Superior temporal gyrus (tissue), 1 donor: ENCODE measurements at regions not wholly inside any gene's neighbourhood (a gene's known extent, or its start where the extent isn't known, plus 50 kb on each side); places are given as distances from the start of the nearest gene placed in this dataset.
"Not testable (repeated sequence)": the region's sequence is repeated elsewhere in the genome, so short reads cannot be mapped to it uniquely, and the experiment has no call there.

Experiments
- DNase-seq: peaks from one replicate; pipeline ENCODE4 v3.0.0-alpha.2; 2016; ENCODE audit errors: extremely low spot score

GRCh38 chr2:144643537-144644336 is 123.8 kb upstream of the ZEB2 start:
- no peak for DNase-seq

DNA sequence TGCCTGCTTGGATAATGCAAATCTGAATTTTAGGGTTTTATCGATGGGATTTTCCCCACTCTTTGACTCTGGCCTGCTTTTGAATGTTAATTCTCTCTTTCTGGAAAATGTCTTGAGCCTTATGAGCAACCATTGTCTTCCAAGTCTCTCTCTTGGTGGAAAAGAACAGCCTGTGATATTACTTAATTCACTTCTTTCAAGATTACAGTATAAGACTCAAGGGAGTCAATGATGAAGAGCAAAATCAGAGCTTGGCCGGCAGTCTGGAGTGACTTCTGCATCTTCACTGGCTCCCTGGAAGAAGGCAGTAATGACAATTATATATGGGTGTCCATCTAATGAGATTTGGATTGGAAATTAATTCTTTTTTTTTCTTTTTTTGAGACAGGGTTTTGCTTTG is 122.9 kb upstream of the ZEB2 start:
- no peak for DNase-seq

DNA sequence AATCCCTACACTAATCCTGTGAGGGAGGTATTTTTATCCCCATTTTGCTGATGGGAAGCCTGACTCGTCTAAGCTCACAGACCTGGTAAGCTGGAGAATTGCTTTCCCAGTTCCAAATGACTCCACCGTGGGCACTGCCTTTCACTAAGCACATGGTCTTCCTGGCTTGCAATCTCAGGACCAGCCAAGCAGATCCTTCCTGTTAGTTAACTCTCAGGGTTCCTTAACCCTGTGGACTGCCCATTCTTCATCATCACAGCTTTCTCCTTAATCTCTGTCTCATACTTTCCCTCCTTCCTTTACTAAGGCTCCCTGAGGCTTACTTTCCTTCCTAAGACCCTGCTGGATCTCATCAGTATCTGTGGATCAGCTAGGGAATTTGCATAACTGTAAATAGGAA is 122.2 kb upstream of the ZEB2 start:
- no peak for DNase-seq

GRCh38 chr2:144638250-144638649 is 118.3 kb upstream of the ZEB2 start:
- DNase-seq: not testable (repeated sequence)

GRCh38 chr2:144636860-144637259 is 116.9 kb upstream of the ZEB2 start:
- DNase-seq: not testable (repeated sequence)

DNA sequence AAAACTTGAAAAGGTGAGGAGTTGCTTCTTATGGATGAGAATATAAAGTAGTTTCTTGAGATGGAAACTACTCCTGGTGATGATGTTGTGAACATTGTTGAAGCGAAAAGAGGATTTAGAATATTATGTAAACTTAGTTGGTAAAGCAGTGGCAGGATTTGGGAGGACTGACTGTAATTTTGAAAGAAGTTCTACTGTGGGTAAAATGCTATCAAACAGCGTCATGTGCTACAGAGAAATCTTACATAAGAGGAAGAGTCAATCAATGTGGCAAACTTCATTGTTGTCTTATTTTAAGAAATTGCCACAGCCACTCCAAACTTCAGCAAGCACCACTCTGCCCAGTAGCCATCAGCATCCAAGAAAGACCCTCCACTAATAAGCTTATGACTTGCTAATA is 112.9 kb upstream of the ZEB2 start:
- no peak for DNase-seq

DNA sequence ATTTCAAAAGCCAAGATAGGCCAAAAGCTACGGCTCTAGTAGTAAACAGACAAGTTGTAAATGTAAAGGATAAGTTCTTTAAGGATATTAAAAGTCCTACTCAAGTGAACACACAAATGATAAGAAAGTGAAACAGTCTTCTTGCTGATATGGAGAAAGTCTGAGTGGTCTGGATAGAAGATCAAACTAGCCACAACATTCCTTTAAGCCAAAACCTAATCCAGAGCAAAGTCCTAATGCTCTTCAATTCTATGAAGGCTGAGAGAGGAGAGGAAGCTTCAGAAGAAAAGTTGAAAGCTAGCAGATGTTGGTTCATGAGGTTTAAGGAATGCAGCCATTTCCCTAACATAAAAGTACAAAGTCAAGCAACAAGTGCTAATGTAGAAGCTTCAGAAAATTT is 111.7 kb upstream of the ZEB2 start:
- no peak for DNase-seq

DNA sequence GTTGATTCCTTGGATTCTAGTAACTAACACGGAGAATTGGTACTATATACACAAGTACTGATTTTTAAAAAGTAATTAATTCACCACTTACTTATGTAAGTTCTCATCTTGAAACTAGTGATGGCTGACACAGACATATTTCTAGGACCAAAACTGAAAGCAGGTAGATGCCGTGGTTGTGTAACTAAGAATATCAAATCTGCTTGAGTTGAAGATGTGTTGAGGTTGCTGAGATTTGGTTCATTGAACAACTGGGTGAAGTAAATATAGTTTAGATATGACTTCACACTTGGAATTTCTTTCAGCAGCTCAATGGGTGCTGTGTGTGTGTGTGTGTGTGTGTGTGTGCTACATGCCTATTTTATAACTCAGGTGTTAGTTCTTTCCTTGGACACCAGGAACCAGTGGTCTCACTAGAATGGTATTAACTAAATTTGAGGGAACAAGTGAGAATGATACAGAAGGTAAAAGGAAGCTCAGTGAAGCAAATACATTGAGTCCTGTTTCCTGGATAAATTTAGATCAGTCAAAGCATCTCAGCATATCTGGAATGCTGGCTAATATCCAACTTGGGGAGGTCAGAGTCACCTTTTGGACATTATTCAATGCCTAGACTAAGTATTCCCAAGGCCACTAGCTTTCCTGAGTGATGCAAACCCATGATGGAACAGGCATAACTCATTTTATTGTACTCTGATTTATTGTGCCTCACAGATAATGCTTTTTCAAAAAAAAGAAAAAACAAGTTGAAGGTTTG is 110.7 kb upstream of the ZEB2 start:
- no peak for DNase-seq

DNA sequence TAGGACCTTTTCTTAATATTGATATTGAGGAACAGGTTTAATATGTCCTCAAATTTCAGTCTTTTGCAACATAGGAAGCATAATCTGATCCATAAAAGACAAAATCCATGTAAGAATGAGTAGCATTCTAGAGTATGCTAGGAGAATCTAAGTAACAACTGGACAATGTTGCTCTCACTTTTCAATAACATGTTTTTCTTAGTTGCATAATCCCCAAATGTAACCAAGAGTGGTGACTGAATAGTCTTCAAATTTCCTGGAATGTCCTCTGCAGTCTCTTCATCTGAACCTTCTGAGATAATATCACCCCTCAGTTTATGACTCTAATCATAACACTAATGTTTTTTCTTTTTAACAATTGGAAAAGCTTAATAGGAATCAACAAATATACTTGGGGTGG is 110.0 kb upstream of the ZEB2 start:
- DNase-seq: no peak

DNA sequence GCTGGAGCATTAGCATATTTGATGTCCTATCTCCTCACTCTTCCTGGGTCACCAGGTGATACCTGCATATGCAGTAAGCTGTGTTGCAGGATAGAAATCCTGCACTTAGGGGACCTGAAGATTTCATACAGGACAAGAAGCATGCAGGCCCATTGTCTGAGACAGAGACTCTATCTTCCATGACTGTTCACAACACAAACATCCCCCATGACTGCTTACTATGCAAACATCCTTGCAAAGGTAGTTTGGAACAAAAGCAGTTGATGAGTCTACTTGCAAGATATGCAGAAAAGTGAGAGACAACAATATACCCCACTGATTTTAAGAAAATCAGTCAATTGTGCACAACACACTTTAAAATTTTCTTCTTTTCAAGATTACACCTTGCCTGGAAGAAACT is 108.6 kb upstream of the ZEB2 start:
- no peak for DNase-seq

- no peak for DNase-seq
These were observed 105.7 kb upstream of the ZEB2 start for GRCh38 chr2:144625626-144626025.

DNA sequence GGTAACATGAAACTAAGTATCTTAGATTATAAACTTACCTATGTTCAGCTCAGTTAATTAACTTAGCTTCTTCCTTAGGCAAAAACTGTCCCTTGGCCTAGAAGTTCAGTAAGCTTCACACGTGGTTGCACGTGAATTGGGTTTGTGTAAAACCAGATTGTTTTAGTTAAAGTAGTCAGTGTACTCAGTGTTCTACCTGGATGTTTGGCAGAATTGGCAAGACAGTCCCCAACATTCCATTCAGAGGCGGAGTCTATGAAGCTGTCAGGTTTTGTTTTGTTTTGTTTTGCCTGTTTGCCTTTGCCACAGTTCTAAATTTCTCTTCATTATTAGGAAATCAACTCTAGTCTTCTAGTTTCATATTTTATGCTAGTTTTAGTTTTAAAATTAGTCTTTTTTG is 105.3 kb upstream of the ZEB2 start:
- no peak for DNase-seq

DNA sequence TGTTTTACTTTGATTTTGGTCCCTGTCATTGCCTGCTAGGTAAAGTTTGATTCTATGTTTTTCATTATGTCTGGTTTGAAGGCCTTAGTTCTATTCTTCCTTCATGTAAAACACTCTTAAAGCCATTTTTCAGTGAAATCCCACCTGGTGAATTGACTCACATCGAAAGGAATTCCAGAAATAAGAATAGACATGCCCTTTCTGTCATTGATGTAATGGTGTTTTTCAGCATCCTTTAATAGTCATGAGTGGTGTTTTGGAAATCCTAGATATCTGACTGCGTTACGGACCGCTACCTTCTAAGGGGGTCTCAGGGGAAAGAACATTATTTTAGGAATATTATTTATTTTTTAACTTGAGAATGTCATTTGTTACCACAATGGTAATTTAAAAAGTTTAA is 104.5 kb upstream of the ZEB2 start:
- DNase-seq: no peak

DNA sequence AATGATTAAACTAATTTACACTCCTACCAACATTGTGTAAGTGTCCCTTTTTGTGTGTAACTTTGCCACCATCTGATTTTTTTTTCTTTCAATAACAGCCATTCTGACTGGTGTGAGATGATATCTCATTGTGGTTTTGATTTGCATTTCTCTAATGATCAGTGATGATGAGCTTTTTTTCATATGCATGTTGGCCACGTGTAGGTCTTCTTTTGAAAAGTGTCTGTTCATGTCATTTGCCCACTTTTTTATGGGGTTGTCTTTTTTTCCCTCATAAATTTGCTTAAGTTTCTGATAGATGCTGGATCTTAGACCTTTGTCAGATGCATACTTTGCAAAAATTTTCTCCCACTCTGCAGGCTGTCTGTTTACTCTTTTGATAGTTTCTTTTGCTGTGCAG is 102.5 kb upstream of the ZEB2 start:
- DNase-seq: not testable (repeated sequence)

DNA sequence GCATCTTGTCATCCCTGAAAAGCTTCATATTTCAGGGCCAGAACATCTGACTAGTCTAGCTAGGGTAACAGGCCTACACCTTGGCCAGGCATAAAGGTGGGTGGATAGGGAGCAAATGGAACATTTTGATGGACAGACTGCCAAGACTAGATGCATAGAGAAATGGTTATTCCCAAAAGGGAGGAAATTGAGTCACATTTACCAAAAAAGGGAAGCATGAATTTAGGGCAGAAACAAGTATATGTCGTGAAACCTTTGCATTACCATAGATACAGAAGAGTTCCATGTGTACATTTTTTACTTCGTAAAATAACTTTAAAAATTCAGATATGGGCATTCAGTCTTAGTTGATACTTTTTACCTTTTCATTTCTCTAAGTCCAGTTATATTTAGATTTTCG is 101.3 kb upstream of the ZEB2 start:
- DNase-seq: no peak

GRCh38 chr2:144619760-144620159 is 99.8 kb upstream of the ZEB2 start:
- DNase-seq: no peak

DNA sequence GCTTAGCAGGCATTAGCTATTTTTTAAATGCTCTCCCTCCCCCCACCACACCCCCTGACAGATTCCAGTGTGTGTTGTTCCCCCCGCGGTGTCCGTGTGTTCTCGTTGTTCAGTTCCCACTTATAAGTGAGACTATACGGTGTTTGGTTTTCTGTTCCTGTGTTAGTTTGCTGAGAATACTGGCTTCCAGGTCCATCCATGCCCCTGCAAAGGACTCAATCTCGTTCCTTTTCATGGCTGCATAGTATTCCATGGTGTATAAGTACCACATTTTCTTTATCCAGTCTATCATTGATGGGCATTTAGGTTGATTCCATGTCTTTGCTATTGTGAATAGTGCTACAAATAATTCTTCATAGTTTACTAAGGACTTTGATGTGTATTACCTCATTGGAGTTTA is 97.3 kb upstream of the ZEB2 start:
- not testable (repeated sequence) for DNase-seq

DNA sequence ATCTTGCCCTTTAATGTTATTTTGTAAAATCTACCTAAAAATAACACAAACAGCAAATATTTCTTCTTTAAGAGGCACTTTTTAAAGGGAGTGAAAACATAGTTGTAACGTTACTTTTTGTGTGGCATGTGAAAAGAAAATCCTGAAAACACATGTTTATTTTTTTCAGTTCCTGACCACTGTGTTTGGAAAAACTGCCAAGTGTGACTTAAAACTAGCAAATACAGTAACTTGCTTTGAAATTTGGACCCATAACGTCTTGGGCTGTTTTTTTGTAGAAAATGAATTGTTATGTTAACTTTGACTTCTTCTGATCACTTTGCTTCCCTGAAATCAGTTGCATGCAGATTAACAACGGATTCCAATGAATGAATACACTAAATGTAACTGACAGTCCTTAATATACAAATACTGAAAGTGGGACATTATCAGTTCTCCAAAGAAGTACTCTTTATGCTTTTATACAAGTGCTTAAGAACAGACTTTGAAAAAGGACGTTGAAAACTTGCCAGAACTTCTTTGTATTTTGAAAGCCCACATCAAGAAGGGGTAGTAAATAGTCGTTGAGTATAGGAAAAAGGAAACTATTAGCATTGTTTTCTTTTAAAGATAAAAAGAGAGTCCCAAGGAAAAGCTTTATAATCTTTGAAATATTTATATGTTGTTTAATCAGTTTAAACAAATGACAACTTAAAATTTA is 96.1 kb upstream of the ZEB2 start:
- DNase-seq: no peak

DNA sequence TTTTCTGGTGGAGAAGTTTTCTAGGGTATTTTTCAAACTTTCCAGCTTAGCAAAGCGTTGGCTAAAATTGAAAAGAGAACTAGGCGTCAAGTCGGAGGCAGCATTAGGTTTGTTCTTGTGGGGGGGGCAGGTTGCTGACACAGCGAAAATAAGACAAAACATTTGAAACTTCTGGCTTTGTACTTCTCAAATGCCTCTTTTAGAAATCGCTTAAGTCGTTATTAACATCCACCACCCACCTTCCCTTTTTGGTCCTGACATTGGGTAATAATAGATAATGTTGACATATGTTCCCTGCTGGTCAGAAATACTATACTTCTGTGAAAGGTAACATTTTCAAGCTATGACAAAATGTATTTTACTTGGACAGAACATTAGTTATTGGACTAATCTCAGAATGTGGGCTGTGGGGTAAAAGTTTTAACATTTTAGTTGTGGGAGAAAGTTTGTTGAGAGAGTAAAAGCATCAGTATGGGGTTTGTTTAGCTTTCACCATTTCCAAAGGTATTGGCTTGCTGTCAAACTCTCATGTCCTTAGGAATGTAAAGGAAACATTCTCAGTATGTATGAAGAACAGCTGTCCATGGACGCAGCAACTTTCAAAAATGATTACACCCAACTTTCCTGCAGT is 88.1 kb upstream of the ZEB2 start:
- no peak for DNase-seq

GRCh38 chr2:144607099-144607498 is 87.2 kb upstream of the ZEB2 start:
- DNase-seq: no peak

GRCh38 chr2:144606466-144607095 is 86.7 kb upstream of the ZEB2 start:
- no peak for DNase-seq
